Gastroesophageal sphincter (tissue), 4 donors: ENCODE measurements at regions not wholly inside any gene's neighbourhood (a gene's known extent, or its start where the extent isn't known, plus 50 kb on each side); places are given as distances from the start of the nearest gene placed in this dataset.

Experiments
- ATAC-seq: fragments of 150-250 bp; one replicate; pipeline ENCODE4 v1.9.1; 2016; ENCODE audit warnings: mild to moderate bottlenecking, moderate library complexity
- H3K27ac ChIP-seq, 4 donors: fragments of 200-600 bp; sonication (generic) in 3 of 4; 1 replicate in 3 of 4; 2 replicates in 1 of 4; pipeline ENCODE4 v1.5.1; 2016 to 2019
- H3K27me3 ChIP-seq: fragments of 200-600 bp; sonication (generic); one replicate; pipeline ENCODE4 v1.5.1; 2019
- H3K36me3 ChIP-seq, 2 donors: fragments of 200-600 bp; sonication (generic); one replicate each; pipeline ENCODE4 v1.5.1; 2019; ENCODE audit warnings: control low read depth in 1 of 2
- H3K4me1 ChIP-seq, 3 donors: fragments of 200-600 bp; sonication (generic); 1 replicate in 2 of 3; 2 replicates in 1 of 3; pipeline ENCODE4 v1.5.1; 2016 to 2019; ENCODE audit warnings: control low read depth in 2 of 3
- H3K4me3 ChIP-seq, 2 donors: fragments of 200-600 bp; sonication (generic); one replicate each; pipeline ENCODE4 v1.5.1; 2019; ENCODE audit warnings: mild to moderate bottlenecking in 1 of 2, moderate library complexity in 1 of 2
- H3K9me3 ChIP-seq, 3 donors: fragments of 200-600 bp; sonication (generic); one replicate each; pipeline ENCODE4 v1.5.1; 2017 to 2019; ENCODE audit warnings: control low read depth in 2 of 3
- CTCF ChIP-seq, 4 experiments: fragments of 200-600 bp in 2 of 4; fragments of 450-650 bp in 2 of 4; sonication (generic) in 1 of 4; IDR thresholded peaks; one replicate each; pipeline ENCODE4 v1.5.1; 2017 to 2019; ENCODE audit warnings: antibody characterized with exemption in 4 of 4, mild to moderate bottlenecking in 2 of 4, moderate library complexity in 2 of 4
- EP300 ChIP-seq: sonication (generic); formaldehyde crosslinking; IDR thresholded peaks from one replicate; pipeline ENCODE4 v1.6.1; 2017; ENCODE audit warnings: antibody characterized with exemption, mild to moderate bottlenecking
- POLR2A ChIP-seq, 2 donors: fragments of 450-650 bp; IDR thresholded peaks; one replicate each; pipeline ENCODE4 v1.6.1; 2017; ENCODE audit warnings: antibody characterized with exemption in 2 of 2, mild to moderate bottlenecking in 2 of 2, moderate library complexity in 1 of 2
- POLR2AphosphoS5 ChIP-seq: sonication (generic); formaldehyde crosslinking; IDR thresholded peaks from one replicate; pipeline ENCODE4 v1.6.1; 2017; ENCODE audit warnings: antibody characterized with exemption
- WGBS, 2 donors: methylation state at CpG; one replicate each; pipeline ENCODE4 v1.1.5; 2018; ENCODE audit warnings: low coverage in 1 of 2; 5-methylcytosine and 5-hydroxymethylcytosine counted together

- Histone ChIP-seq H3K36me3 (no peaks in the 10 kb centered on the region), H3K4me1 (no peaks in the 10 kb centered on the region), H3K4me3 (no peak overlapping the region), H3K27me3 (peaks cover 34% of the 10 kb centered on the region), H3K27ac (no peak overlapping the region), H3K9me3 (peaks cover 0 to 13% (median 0%) of the 10 kb centered on the region in 3 donors)
- WGBS, 2 donors: 71 to 100% methylated on average over 1 of the region's 6 CpGs
- TF ChIP-seq EP300 (no peak), POLR2A (IDR thresholded peaks at IDR 0.05) (no peak), POLR2AphosphoS5 (no peak), CTCF (IDR thresholded peaks at IDR 0.05) (no peak)
- no peak for ATAC-seq
These were observed 138.1 kb downstream of the CPZ start for GRCh38 chr4:8730681-8731080.

GRCh38 chr4:8730159-8730558 is 137.6 kb downstream of the CPZ start:
- Histone ChIP-seq H3K4me1 (no peaks in the 10 kb centered on the region), H3K4me3 (no peak overlapping the region), H3K36me3 (no peaks in the 10 kb centered on the region), H3K27ac (no peak overlapping the region), H3K9me3 (peaks cover 0 to 13% (median 0%) of the 10 kb centered on the region in 3 donors), H3K27me3 (peaks cover 40% of the 10 kb centered on the region)
- 78 to 81% methylated on average over 4 to 9 of the region's 9 CpGs for WGBS, 2 donors
- no peak for ATAC-seq
- no peak for TF ChIP-seq POLR2A (IDR thresholded peaks at IDR 0.05)
- TF ChIP-seq CTCF (IDR thresholded peaks at IDR 0.05): no peak
- no peak for TF ChIP-seq POLR2AphosphoS5
- no peak for TF ChIP-seq EP300

GRCh38 chr4:8729408-8730149 is 137.0 kb downstream of the CPZ start:
- Histone ChIP-seq H3K4me1 (no peaks in the 10 kb centered on the region), H3K9me3 (peaks cover 0 to 10% (median 0%) of the 10 kb centered on the region in 3 donors), H3K27ac (no peak overlapping the region), H3K36me3 (no peaks in the 10 kb centered on the region), H3K4me3 (no peak overlapping the region), H3K27me3 (peaks cover 45% of the 10 kb centered on the region)
- no peak for ATAC-seq
- WGBS, 2 donors: 80 to 85% methylated on average over 9 of the region's 18 CpGs
- TF ChIP-seq POLR2AphosphoS5 (no peak), EP300 (no peak), CTCF (IDR thresholded peaks at IDR 0.05) (no peak), POLR2A (IDR thresholded peaks at IDR 0.05) (no peak)

- peaks cover 53% of the 10 kb centered on the region for H3K27me3 ChIP-seq
These were observed 136.2 kb downstream of the CPZ start for GRCh38 chr4:8728536-8729407.

More at GRCh38 chr4:8728536-8729407, 136.2 kb downstream of the CPZ start:
- TF ChIP-seq POLR2AphosphoS5 (no peak), EP300 (no peak), CTCF (IDR thresholded peaks at IDR 0.05) (no peak), POLR2A (IDR thresholded peaks at IDR 0.05) (no peak)
- Histone ChIP-seq H3K36me3 (no peaks in the 10 kb centered on the region), H3K4me3 (no peak overlapping the region), H3K27ac (no peak overlapping the region), H3K4me1 (no peaks in the 10 kb centered on the region), H3K9me3 (peaks cover 0 to 6% (median 0%) of the 10 kb centered on the region in 3 donors)
- WGBS, 2 donors: 67% methylated on average over 12 of the region's 21 CpGs; no CpG with 5 or more reads in 1 of the 2 donors
- no peak for ATAC-seq
